OCI-LY7 (cell line): ENCODE measurements at regions not wholly inside any gene's neighbourhood (a gene's known extent, or its start where the extent isn't known, plus 50 kb on each side); places are given as distances from the start of the nearest gene placed in this dataset.

Source experiments
- BruUV-seq: library from RNA; stranded (reverse); fragments of 400-500 nt; replicated peaks from 2 replicates; lab custom pipeline; 2021; lab: Mats Ljungman, UMichigan
- CTCF ChIA-PET: fragments of 300-600 bp; sonication (Branson Sonifier 250); formaldehyde crosslinking; loops from one replicate; lab custom pipeline; 2022; ENCODE audit warnings: antibody characterized with exemption; ENCODE audit not compliant: unreplicated experiment; lab: Charles Lee
- POLR2A ChIA-PET: fragments of 300-600 bp; sonication (Branson Sonifier 250); formaldehyde crosslinking; loops from one replicate; lab custom pipeline; 2022; ENCODE audit warnings: antibody characterized with exemption; lab: Charles Lee
- DNase-seq: peaks from one replicate; pipeline ENCODE4 v3.0.0-alpha.2; 2015; ENCODE audit warnings: low spot score
- H2AFZ ChIP-seq: fragments of 200-600 bp; sonication (generic), shearing (Covaris generic); 2 replicates; pipeline ENCODE4 v1.6.1; 2014; ENCODE audit warnings: mild to moderate bottlenecking, antibody characterized with exemption, low read length, moderate library complexity
- H3K27ac ChIP-seq: fragments of 200-600 bp; sonication (generic); 2 replicates; pipeline ENCODE4 v1.5.1; 2014; ENCODE audit warnings: mixed run types, low read depth, mild to moderate bottlenecking, moderate library complexity, low read length, inconsistent platforms; ENCODE audit not compliant: poor library complexity, severe bottlenecking
- H3K36me3 ChIP-seq: fragments of 200-600 bp; sonication (generic); 2 replicates; pipeline ENCODE4 v1.6.1; 2014; ENCODE audit warnings: mild to moderate bottlenecking, antibody characterized with exemption, low read length, moderate library complexity, mixed read lengths; ENCODE audit not compliant: insufficient read depth
- H3K4me1 ChIP-seq: fragments of 200-600 bp; sonication (generic); 2 replicates; pipeline ENCODE4 v1.5.1; 2014; ENCODE audit warnings: mild to moderate bottlenecking, low read length; ENCODE audit not compliant: insufficient read depth, poor library complexity, severe bottlenecking
- H3K4me2 ChIP-seq: fragments of 200-600 bp; sonication (generic); 2 replicates; pipeline ENCODE4 v1.6.1; 2014; ENCODE audit warnings: mild to moderate bottlenecking, low read length
- H3K4me3 ChIP-seq: fragments of 200-600 bp; sonication (generic); 2 replicates; pipeline ENCODE4 v1.5.1; 2014; ENCODE audit warnings: mild to moderate bottlenecking, low read depth, low read length; ENCODE audit not compliant: poor library complexity, severe bottlenecking
- H3K79me2 ChIP-seq: fragments of 200-600 bp; sonication (generic); 2 replicates; pipeline ENCODE4 v1.6.1; 2016; ENCODE audit warnings: low read depth, mild to moderate bottlenecking, low read length, moderate library complexity, mixed read lengths; ENCODE audit not compliant: insufficient read depth
- H3K9me2 ChIP-seq: fragments of 200-600 bp; sonication (generic); 2 replicates; pipeline ENCODE4 v1.6.1; 2016; ENCODE audit warnings: mild to moderate bottlenecking, low read length, mixed read lengths; ENCODE audit not compliant: insufficient read depth
- H3K9me3 ChIP-seq: fragments of 200-600 bp; sonication (generic); 2 replicates; pipeline ENCODE4 v1.6.1; 2014; ENCODE audit warnings: mild to moderate bottlenecking, mixed run types, low read length, mixed read lengths
- H4K20me1 ChIP-seq: fragments of 200-600 bp; sonication (generic); 2 replicates; pipeline ENCODE4 v1.6.1; 2014; ENCODE audit warnings: mild to moderate bottlenecking, antibody characterized with exemption, low read length, moderate library complexity, mixed read lengths; ENCODE audit not compliant: insufficient read depth
- EZH2phosphoT487 ChIP-seq: fragments of 200-600 bp; sonication (generic); IDR thresholded peaks from 2 replicates; pipeline ENCODE4 v1.6.1; 2018; ENCODE audit warnings: low read depth, borderline replicate concordance, mild to moderate bottlenecking, mixed run types, antibody characterized with exemption, low read length, moderate library complexity, mixed read lengths
- intact Hi-C: fragments of 100-400 bp; cut with micrococcal nuclease; formaldehyde crosslinking; loops from one replicate; pipeline ENCODE4 v1.10.0; 2022; ENCODE audit not compliant: unreplicated experiment
- TF ChIP-seq, protein P1 (sequence below): fragments of 200-600 bp; sonication (generic); conservative IDR thresholded peaks from 2 replicates; pipeline ENCODE4 v1.5.1; 2014; ENCODE audit warnings: mild to moderate bottlenecking, antibody characterized with exemption, low read length, moderate library complexity, mixed read lengths

DNA sequence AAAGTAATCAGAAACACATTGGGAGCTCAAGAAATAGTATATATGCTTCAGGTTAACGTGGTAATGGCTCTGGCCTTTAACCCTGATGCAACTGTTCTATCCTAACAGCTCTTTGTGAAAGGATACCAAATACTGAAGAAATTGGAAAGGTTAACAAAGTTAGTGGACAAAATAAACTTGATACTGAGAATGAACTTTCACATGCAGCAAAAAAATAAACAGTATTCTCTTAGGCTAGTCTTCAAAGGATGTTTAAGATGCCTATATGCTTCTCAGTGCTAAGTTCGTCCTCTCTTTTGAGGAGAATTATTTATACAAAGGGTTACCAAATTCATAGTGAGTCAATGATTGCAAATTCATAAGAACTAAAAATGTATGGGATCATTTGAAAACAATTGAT, 256.2 kb upstream of the FERD3L start:
- no peak overlapping the region for H3K27ac ChIP-seq
- H3K4me3 ChIP-seq = no peak overlapping the region
- TF ChIP-seq, protein P1, sequence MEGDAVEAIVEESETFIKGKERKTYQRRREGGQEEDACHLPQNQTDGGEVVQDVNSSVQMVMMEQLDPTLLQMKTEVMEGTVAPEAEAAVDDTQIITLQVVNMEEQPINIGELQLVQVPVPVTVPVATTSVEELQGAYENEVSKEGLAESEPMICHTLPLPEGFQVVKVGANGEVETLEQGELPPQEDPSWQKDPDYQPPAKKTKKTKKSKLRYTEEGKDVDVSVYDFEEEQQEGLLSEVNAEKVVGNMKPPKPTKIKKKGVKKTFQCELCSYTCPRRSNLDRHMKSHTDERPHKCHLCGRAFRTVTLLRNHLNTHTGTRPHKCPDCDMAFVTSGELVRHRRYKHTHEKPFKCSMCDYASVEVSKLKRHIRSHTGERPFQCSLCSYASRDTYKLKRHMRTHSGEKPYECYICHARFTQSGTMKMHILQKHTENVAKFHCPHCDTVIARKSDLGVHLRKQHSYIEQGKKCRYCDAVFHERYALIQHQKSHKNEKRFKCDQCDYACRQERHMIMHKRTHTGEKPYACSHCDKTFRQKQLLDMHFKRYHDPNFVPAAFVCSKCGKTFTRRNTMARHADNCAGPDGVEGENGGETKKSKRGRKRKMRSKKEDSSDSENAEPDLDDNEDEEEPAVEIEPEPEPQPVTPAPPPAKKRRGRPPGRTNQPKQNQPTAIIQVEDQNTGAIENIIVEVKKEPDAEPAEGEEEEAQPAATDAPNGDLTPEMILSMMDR = no peak
- intact Hi-C loops = no loop called here
- DNase-seq = no peak
- no peaks in the 10 kb centered on the region for H3K9me2 ChIP-seq
- H4K20me1 ChIP-seq = no peaks in the 10 kb centered on the region
- no TSS peak for BruUV-seq
- no peaks in the 10 kb centered on the region for H3K79me2 ChIP-seq
- no peaks in the 10 kb centered on the region for H3K9me3 ChIP-seq
- CTCF ChIA-PET = no interaction called here
- POLR2A ChIA-PET = interaction anchor here (1.0 kb wide), 1 partner anchor 13 kb away, joined by 3 read pairs; no protein-coding TSS in a partner anchor
- H3K4me2 ChIP-seq = no peak overlapping the region
- no peaks in the 10 kb centered on the region for H3K36me3 ChIP-seq
- H3K4me1 ChIP-seq = no peaks in the 10 kb centered on the region
- no peak overlapping the region for H2AFZ ChIP-seq

DNA sequence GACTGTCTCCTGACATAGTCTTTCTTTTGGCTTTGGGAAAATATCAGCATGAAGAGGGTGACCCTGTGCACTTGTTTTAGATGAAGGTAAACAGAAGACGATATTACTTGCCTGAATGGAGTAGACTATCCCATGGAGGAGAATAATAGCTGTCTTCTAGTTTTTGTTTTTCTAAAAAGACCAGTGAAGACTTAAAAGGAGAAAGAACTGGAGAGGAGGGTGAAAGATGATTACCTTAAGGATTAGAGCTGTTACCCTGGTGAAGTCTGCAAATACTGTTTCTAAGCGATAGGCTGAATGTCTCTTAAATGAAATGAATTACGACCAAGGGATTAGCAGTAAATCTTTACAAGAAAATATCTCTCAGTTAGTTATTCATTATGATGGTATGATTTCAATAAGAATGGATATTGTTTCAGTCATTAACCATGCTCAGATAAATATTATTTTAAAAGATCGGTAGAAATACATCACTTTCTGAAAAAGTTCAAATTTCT, 255.6 kb upstream of the FERD3L start:
- ChIA-PET CTCF (no interaction called here), POLR2A (interaction anchor here (1.0 kb wide), 1 partner anchor 12 kb away, joined by 3 read pairs; no protein-coding TSS in a partner anchor)
- no peaks in the 10 kb centered on the region for H3K4me1 ChIP-seq
- intact Hi-C loops = no loop called here
- no peaks in the 10 kb centered on the region for H4K20me1 ChIP-seq
- H3K9me2 ChIP-seq = no peaks in the 10 kb centered on the region
- no peak overlapping the region for H2AFZ ChIP-seq
- TF ChIP-seq EZH2phosphoT487 = no peak
- H3K27ac ChIP-seq = no peak overlapping the region
- no peak overlapping the region for H3K4me3 ChIP-seq
- H3K79me2 ChIP-seq = no peaks in the 10 kb centered on the region
- no TSS peak for BruUV-seq
- H3K4me2 ChIP-seq = no peak overlapping the region
- DNase-seq = no peak
- no peaks in the 10 kb centered on the region for H3K36me3 ChIP-seq
- no peaks in the 10 kb centered on the region for H3K9me3 ChIP-seq

DNA sequence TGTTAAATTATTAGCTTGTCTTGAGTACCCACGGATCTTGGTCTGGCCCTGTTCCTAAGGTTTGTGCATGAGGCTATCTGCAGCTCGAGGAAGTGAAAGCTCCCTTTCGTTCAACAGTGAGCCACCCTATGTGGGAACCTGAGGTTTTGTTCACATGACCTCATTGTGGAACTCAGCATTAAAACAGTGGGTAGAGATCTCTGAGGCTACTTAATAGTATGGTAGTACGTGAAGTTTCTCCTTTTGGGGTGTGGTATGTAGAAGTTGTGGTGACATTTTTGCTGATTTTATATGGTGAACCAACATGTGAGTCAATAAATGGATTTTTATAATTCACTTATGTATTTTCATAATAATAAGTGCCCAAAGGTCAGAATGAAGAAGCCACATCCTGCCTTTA, 252.7 kb upstream of the FERD3L start:
- TF ChIP-seq, protein P1 = no peak
- no peak for TF ChIP-seq EZH2phosphoT487

More for the DNA sequence above, 252.7 kb upstream of the FERD3L start:
- DNase-seq = no peak
- Histone ChIP-seq H3K4me3 (no peak overlapping the region), H3K4me2 (no peak overlapping the region), H3K27ac (no peak overlapping the region), H3K36me3 (no peaks in the 10 kb centered on the region), H3K79me2 (no peaks in the 10 kb centered on the region), H3K9me3 (no peaks in the 10 kb centered on the region), H3K4me1 (no peaks in the 10 kb centered on the region), H2AFZ (no peak overlapping the region), H3K9me2 (no peaks in the 10 kb centered on the region), H4K20me1 (no peaks in the 10 kb centered on the region)
- no TSS peak for BruUV-seq
- ChIA-PET POLR2A (interaction anchor here (1.0 kb wide), 1 partner anchor 15 kb away, joined by 3 read pairs; no protein-coding TSS in a partner anchor), CTCF (no interaction called here)
- intact Hi-C loops = no loop called here
